ENCODE measurements at regions not wholly inside any gene's neighbourhood (a gene's known extent, or its start where the extent isn't known, plus 50 kb on each side); places are given as distances from the start of the nearest gene placed in this dataset.

DNA sequence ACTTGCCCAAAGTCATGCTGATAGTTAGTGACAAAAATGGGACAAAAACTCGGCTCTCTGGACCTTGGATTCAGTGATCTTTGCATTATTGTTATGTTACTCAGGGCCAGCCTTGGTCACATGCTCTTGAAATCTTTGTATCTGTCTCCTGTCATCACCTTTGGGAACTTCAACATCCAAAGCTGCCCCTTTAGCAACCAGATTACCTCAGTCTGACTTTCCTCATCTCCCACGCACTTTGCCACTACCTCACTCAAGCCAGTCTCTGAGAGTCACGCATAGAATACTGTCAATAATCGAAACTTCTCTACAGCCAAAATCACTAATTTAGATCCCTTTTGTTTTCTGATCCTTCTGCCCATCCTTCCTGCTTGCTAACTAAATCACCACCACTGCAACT is 90.8 kb upstream of the DAAM1 start:
- H3K36me3 ChIP-seq (ENCODE audit: low read depth, missing control alignments): no peaks in the 10 kb centered on the region
- intact Hi-C loops (cut with DNase I; ENCODE audit: low total_unique reads): no loop called here
- no peaks in the 10 kb centered on the region for H3K27me3 ChIP-seq
- DNase-seq: no peak
- no peak overlapping the region for H3K4me3 ChIP-seq
- WGBS, 2 donors: 88 to 98% methylated on average over 4 of the region's 4 CpGs
- H3K4me1 ChIP-seq: no peaks in the 10 kb centered on the region
- H3K9me3 ChIP-seq: no peaks in the 10 kb centered on the region
- no peak for TF ChIP-seq POLR2A (IDR thresholded peaks at IDR 0.05)
- TF ChIP-seq, protein P1, sequence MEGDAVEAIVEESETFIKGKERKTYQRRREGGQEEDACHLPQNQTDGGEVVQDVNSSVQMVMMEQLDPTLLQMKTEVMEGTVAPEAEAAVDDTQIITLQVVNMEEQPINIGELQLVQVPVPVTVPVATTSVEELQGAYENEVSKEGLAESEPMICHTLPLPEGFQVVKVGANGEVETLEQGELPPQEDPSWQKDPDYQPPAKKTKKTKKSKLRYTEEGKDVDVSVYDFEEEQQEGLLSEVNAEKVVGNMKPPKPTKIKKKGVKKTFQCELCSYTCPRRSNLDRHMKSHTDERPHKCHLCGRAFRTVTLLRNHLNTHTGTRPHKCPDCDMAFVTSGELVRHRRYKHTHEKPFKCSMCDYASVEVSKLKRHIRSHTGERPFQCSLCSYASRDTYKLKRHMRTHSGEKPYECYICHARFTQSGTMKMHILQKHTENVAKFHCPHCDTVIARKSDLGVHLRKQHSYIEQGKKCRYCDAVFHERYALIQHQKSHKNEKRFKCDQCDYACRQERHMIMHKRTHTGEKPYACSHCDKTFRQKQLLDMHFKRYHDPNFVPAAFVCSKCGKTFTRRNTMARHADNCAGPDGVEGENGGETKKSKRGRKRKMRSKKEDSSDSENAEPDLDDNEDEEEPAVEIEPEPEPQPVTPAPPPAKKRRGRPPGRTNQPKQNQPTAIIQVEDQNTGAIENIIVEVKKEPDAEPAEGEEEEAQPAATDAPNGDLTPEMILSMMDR (IDR thresholded peaks at IDR 0.05): no peak
- no peak overlapping the region for H3K27ac ChIP-seq

DNA sequence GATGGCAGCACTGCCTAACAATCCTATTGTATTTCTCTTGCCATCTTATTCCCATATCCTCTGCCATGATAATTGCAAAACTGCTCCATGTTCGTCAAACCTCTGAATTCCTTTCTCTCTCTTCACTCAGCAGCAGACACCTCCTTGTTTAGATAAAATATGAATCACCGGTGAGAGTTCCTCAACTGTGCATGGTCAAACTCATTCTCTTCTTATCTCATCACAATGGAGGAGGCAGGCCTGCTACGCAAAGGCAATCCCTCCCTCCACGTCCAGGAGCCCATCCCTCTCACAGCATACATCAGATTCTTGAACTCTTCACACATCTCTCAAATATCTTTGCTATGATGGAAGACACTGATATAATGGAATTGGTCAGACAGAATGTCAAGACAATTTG is 90.1 kb upstream of the DAAM1 start:
- 76 to 78% methylated on average over 4 of the region's 4 CpGs for WGBS, 2 donors
- H3K36me3 ChIP-seq (ENCODE audit: low read depth, missing control alignments): no peaks in the 10 kb centered on the region
- no peak for DNase-seq

DNA sequence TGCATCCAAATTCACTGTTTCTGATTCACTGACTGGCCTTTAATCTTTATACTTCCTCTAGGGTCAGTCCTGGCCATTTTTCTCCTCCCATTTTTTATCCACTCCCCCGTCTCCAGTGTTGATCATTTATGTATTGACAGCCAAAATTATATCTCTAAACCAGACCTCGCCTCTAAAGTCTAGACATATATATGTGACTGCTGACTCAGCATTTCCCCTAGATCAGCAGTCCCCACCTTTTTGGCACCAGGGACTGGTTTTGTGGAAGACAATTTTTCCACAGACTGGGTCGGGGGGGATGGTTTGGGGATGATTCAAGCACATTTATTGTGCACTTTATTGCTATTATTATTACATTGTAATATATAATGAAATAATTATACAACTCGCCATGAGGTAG is 88.3 kb upstream of the DAAM1 start:
- H3K27me3 ChIP-seq: no peaks in the 10 kb centered on the region
- WGBS, 2 donors: 94 to 95% methylated on average over 4 of the region's 4 CpGs

More for the DNA sequence above, 90.1 kb upstream of the DAAM1 start:
- no peak for TF ChIP-seq POLR2A (IDR thresholded peaks at IDR 0.05)
- TF ChIP-seq, protein P1 (IDR thresholded peaks at IDR 0.05): no peak
- no peak overlapping the region for H3K4me3 ChIP-seq
- no peaks in the 10 kb centered on the region for H3K27me3 ChIP-seq
- intact Hi-C loops (cut with DNase I; ENCODE audit: low total_unique reads): no loop called here
- H3K9me3 ChIP-seq: no peaks in the 10 kb centered on the region
- no peak overlapping the region for H3K27ac ChIP-seq
- no peaks in the 10 kb centered on the region for H3K4me1 ChIP-seq

DNA sequence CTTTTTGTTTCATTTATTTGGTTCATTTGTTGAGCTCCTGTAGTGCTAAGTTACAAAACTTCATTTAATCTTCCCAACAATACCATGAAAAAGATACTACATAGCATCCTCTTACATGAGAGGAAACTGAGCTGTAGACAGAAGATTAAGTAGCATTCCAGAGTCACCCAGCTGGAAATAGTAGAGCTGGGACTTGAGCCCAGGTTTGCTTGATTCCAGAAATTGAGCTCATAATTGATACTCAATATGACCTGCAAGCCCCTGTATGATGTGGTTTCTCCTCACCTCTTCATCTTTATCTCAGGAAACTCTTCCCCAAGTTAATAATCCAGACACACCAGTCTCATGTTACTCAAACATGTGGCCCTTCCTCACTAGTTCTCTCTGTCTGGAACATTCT is 87.0 kb upstream of the DAAM1 start:
- Histone ChIP-seq H3K27ac (no peak overlapping the region), H3K27me3 (no peaks in the 10 kb centered on the region), H3K4me1 (no peaks in the 10 kb centered on the region), H3K9me3 (no peaks in the 10 kb centered on the region), H3K4me3 (no peak overlapping the region), H3K36me3 (ENCODE audit: low read depth, missing control alignments) (no peaks in the 10 kb centered on the region)
- DNase-seq: no peak
- TF ChIP-seq, protein P1 (IDR thresholded peaks at IDR 0.05): no peak
- no peak for TF ChIP-seq POLR2A (IDR thresholded peaks at IDR 0.05)
- intact Hi-C loops (cut with DNase I; ENCODE audit: low total_unique reads): no loop called here

More for the DNA sequence above, 88.3 kb upstream of the DAAM1 start:
- Histone ChIP-seq H3K4me1 (no peaks in the 10 kb centered on the region), H3K4me3 (no peak overlapping the region), H3K27ac (no peak overlapping the region), H3K9me3 (no peaks in the 10 kb centered on the region), H3K36me3 (ENCODE audit: low read depth, missing control alignments) (no peaks in the 10 kb centered on the region)
- DNase-seq: no peak
- intact Hi-C loops (cut with DNase I; ENCODE audit: low total_unique reads): no loop called here
- TF ChIP-seq, protein P1 (IDR thresholded peaks at IDR 0.05): no peak
- TF ChIP-seq POLR2A (IDR thresholded peaks at IDR 0.05): no peak

DNA sequence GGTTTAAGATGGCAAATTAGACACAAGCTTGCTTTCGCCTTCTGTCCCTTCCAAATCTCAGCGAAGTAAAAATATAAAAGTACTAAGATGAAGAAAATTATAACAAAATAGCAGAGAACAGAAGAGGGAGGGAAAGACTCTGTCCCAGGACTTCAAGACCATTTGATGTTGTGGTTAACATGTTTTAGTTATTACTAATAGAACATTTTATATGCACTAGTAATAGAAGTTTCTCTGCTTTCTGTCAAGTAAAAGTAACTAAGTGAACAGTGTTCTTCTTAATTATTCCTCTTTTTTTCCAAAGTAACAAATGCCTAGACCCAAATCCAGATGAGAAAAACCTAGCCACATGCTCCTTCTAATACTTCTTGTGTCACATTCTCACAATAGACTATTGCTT is 85.1 kb upstream of the DAAM1 start:
- Histone ChIP-seq H3K27ac (no peak overlapping the region), H3K27me3 (no peaks in the 10 kb centered on the region), H3K4me1 (no peaks in the 10 kb centered on the region), H3K9me3 (no peaks in the 10 kb centered on the region), H3K36me3 (ENCODE audit: low read depth, missing control alignments) (no peaks in the 10 kb centered on the region), H3K4me3 (no peak overlapping the region)
- WGBS, 2 donors: 79 to 89% methylated on average over 2 of the region's 2 CpGs
- intact Hi-C loops (cut with DNase I; ENCODE audit: low total_unique reads): no loop called here
- TF ChIP-seq, protein P1 (IDR thresholded peaks at IDR 0.05): no peak
- TF ChIP-seq POLR2A (IDR thresholded peaks at IDR 0.05): no peak
- no peak for DNase-seq
